D721Med (cell line): ENCODE measurements at regions not wholly inside any gene's neighbourhood (a gene's known extent, or its start where the extent isn't known, plus 50 kb on each side); places are given as distances from the start of the nearest gene placed in this dataset.
"Not testable (repeated sequence)": the region's sequence is repeated elsewhere in the genome, so short reads cannot be mapped to it uniquely, and the experiment has no call there.

ENCODE experiments used
- DNase-seq: peaks from one replicate; pipeline ENCODE4 v3.0.0; 2011; ENCODE audit warnings: low spot score; ENCODE audit not compliant: insufficient read length
- FAIRE-seq: peaks from 2 replicates; lab custom pipeline; 2011; peaks lifted over from hg19 to GRCh38; lab: Jason Lieb, UNC
- CTCF ChIP-seq: IDR thresholded peaks from 2 replicates; pipeline ENCODE4 v1.5.1; 2012; ENCODE audit warnings: mild to moderate bottlenecking, control low read depth; ENCODE audit not compliant: insufficient read depth; ENCODE audit errors: missing control alignments

- TF ChIP-seq CTCF = no peak
- DNase-seq (no peak), FAIRE-seq (no peak)
Measured at GRCh38 chr14:61609884-61610283, 85.4 kb upstream of the HIF1A start.

DNA sequence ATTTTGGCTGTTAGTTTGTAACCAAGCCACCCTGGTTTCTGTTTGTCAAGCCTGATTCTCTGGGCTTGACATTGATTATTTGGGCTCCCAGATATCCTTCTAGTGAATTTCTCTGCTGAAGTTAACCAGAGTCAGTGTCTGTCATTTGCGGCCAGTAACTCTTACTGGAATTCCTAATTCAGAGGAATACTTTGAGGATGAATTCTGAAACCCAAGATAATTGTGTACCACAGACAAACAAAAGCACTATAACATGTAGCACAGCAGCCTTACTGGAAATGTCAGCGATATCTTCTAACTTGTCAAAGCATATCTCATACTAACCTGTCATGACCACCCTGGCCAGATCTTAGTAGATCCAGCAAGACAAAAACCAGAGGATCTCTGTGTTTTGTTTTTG lies 84.4 kb upstream of the HIF1A start:
- no peak for FAIRE-seq
- no peak for TF ChIP-seq CTCF
- DNase-seq = no peak

- no peak for TF ChIP-seq CTCF
- no peak for FAIRE-seq
- no peak for DNase-seq
Measured at GRCh38 chr14:61611880-61612630, 83.3 kb upstream of the HIF1A start.

GRCh38 chr14:61613006-61613405 lies 82.3 kb upstream of the HIF1A start:
- not testable (repeated sequence) for DNase-seq, FAIRE-seq

DNA sequence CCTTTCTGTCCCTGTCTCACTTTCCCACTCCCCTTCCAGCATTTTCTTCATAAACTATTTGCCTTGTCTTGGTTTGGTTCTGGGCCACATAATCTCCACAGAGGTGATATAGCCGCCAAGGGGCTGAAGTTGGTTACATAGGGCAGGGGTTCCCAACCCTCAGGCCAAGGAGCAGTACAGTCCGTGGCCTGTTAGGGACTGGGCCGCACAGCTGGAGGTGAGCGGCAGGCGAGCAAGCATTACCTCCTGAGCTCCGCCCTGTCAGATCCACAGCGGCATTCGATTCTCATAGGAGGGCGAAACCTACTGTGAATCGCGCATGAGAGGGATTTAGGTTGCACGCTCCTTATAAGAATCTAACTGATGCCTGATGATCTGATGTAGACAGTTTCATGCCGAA lies 80.6 kb upstream of the HIF1A start:
- no peak for TF ChIP-seq CTCF
- FAIRE-seq (no peak), DNase-seq (no peak)

DNA sequence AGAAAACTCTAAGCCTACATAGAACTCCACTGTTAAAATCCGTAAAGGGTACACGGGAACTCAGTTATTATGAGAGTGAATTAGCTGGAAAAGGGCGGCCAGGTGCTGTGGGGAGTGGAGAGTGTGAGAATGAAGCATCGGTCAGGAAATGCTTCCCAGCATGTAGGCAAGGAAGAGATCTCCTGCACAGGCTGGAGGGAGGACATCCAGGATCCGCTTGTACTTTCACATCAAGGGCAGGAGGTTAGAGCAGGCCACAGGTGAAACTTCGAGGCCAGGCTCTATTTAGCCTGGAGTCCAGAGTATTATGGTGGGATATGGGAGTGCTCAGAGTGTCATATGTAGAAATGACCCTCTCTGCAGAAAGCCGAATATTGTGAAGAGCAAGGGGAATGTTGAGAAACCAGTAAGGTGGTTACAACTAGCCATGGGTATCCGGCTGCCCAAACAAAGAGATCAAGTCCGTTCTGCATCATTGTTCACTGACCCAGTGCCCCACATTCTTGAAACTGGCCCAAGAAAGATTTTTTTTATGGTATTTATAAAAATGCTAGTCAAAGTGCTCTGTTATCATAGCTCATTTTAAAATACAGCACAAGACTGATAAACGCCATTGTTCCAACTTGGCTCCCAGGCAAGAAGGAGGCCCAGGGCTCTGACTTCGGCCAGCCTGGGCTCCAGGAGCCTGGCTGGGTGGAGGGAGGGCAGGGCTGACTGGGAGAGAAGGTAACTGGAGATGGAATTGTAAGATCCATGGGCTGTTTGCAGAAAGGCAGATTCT lies 79.4 kb upstream of the HIF1A start:
- no peak for TF ChIP-seq CTCF
- DNase-seq = no peak
- FAIRE-seq = no peak

GRCh38 chr14:61616524-61617185 lies 78.7 kb upstream of the HIF1A start:
- FAIRE-seq (no peak), DNase-seq (no peak)
- no peak for TF ChIP-seq CTCF
